ENCODE measurements at regions not wholly inside any gene's neighbourhood (a gene's known extent, or its start where the extent isn't known, plus 50 kb on each side); places are given as distances from the start of the nearest gene placed in this dataset.

GRCh38 chr3:34276342-34276741, 477.9 kb downstream of the PDCD6IP start:
- Histone ChIP-seq H3K9me3 (ENCODE audit: control insufficient read depth, low read length) (peaks cover 4% of the 10 kb centered on the region), H3K27me3 (ENCODE audit: control insufficient read depth in 1 of 2, insufficient read depth in 1 of 2, low read length in 2 of 2) (peaks cover 3 to 4% of the 10 kb centered on the region in 2 experiments), H4K91ac (ENCODE audit: low read length) (no peak overlapping the region), H3K14ac (ENCODE audit: low read length in 2 of 2) (no peak overlapping the region), H3K4me2 (ENCODE audit: low read length, poor library complexity, severe bottlenecking) (no peak overlapping the region), H3K36me3 (ENCODE audit: control insufficient read depth in 1 of 2, insufficient read depth in 2 of 2, low read depth in 1 of 2, low read length in 2 of 2) (no peaks in the 10 kb centered on the region), H4K8ac (ENCODE audit: low read length) (no peak overlapping the region), H3K79me1 (replicated peaks; ENCODE audit: low read length, poor library complexity, severe bottlenecking) (no peaks in the 10 kb centered on the region), H3K4me1 (ENCODE audit: control insufficient read depth, insufficient read depth, low read depth, low read length) (no peaks in the 10 kb centered on the region), H2AK5ac (ENCODE audit: low read length, severe bottlenecking) (no peak overlapping the region), H3K4ac (ENCODE audit: low read depth in 1 of 2, low read length in 2 of 2) (no peak overlapping the region), H2AFZ (ENCODE audit: low read depth, low read length) (no peak overlapping the region), H3K9ac (ENCODE audit: low read length) (no peak overlapping the region), H2BK5ac (ENCODE audit: low read depth, low read length, poor library complexity, severe bottlenecking) (no peak overlapping the region), H3K4me3 (ENCODE audit: insufficient read depth in 1 of 2, low read depth in 1 of 2, low read length in 2 of 2) (no peak overlapping the region), H3K18ac (ENCODE audit: low read depth in 1 of 2, low read length in 2 of 2) (no peak overlapping the region), H3K27ac (ENCODE audit: low read length, poor library complexity, severe bottlenecking) (no peak overlapping the region), H2BK120ac (ENCODE audit: low read depth, low read length) (no peak overlapping the region), H2BK12ac (ENCODE audit: low read length in 2 of 2) (no peak overlapping the region), H3K23ac (ENCODE audit: low read length in 2 of 2) (no peak overlapping the region), H2BK15ac (ENCODE audit: low read depth, poor library complexity, severe bottlenecking) (no peak overlapping the region)
- DNase-seq: no peak

- Histone ChIP-seq H3K14ac (ENCODE audit: low read length in 2 of 2) (no peak overlapping the region), H3K36me3 (ENCODE audit: control insufficient read depth in 1 of 2, insufficient read depth in 2 of 2, low read depth in 1 of 2, low read length in 2 of 2) (no peaks in the 10 kb centered on the region), H3K9me3 (ENCODE audit: control insufficient read depth, low read length) (peaks cover 3% of the 10 kb centered on the region), H3K18ac (ENCODE audit: low read depth in 1 of 2, low read length in 2 of 2) (no peak overlapping the region), H3K4me3 (ENCODE audit: insufficient read depth in 1 of 2, low read depth in 1 of 2, low read length in 2 of 2) (no peak overlapping the region), H2BK12ac (ENCODE audit: low read length in 2 of 2) (no peak overlapping the region), H3K27ac (ENCODE audit: low read length, poor library complexity, severe bottlenecking) (no peak overlapping the region), H2BK5ac (ENCODE audit: low read depth, low read length, poor library complexity, severe bottlenecking) (no peak overlapping the region), H2BK120ac (ENCODE audit: low read depth, low read length) (no peak overlapping the region), H3K4me2 (ENCODE audit: low read length, poor library complexity, severe bottlenecking) (no peak overlapping the region), H3K27me3 (ENCODE audit: control insufficient read depth in 1 of 2, insufficient read depth in 1 of 2, low read length in 2 of 2) (peaks cover 3 to 4% of the 10 kb centered on the region in 2 experiments), H2BK15ac (ENCODE audit: low read depth, poor library complexity, severe bottlenecking) (no peak overlapping the region), H4K91ac (ENCODE audit: low read length) (no peak overlapping the region), H4K8ac (ENCODE audit: low read length) (no peak overlapping the region), H3K79me1 (replicated peaks; ENCODE audit: low read length, poor library complexity, severe bottlenecking) (no peaks in the 10 kb centered on the region), H3K23ac (ENCODE audit: low read length in 2 of 2) (no peak overlapping the region), H3K4me1 (ENCODE audit: control insufficient read depth, insufficient read depth, low read depth, low read length) (no peaks in the 10 kb centered on the region), H3K9ac (ENCODE audit: low read length) (no peak overlapping the region), H3K4ac (ENCODE audit: low read depth in 1 of 2, low read length in 2 of 2) (no peak overlapping the region), H2AFZ (ENCODE audit: low read depth, low read length) (no peak overlapping the region), H2AK5ac (ENCODE audit: low read length, severe bottlenecking) (no peak overlapping the region)
- WGBS: no CpG with 5 or more reads among the region's 2 CpGs
- no peak for DNase-seq
Measured at GRCh38 chr3:34277110-34277509, 478.7 kb downstream of the PDCD6IP start.

GRCh38 chr3:34279901-34280300, 481.5 kb downstream of the PDCD6IP start:
- no peak overlapping the region for H2BK15ac ChIP-seq (ENCODE audit: low read depth, poor library complexity, severe bottlenecking)
- no peaks in the 10 kb centered on the region for H3K79me1 ChIP-seq (replicated peaks; ENCODE audit: low read length, poor library complexity, severe bottlenecking)
- no peak for DNase-seq
- H3K4me3 ChIP-seq (ENCODE audit: insufficient read depth in 1 of 2, low read depth in 1 of 2, low read length in 2 of 2): no peak overlapping the region
- H3K27ac ChIP-seq (ENCODE audit: low read length, poor library complexity, severe bottlenecking): no peak overlapping the region
- no peak overlapping the region for H3K18ac ChIP-seq (ENCODE audit: low read depth in 1 of 2, low read length in 2 of 2)
- H3K9me3 ChIP-seq (ENCODE audit: control insufficient read depth, low read length): no peaks in the 10 kb centered on the region
- H2AFZ ChIP-seq (ENCODE audit: low read depth, low read length): no peak overlapping the region
- H3K4me2 ChIP-seq (ENCODE audit: low read length, poor library complexity, severe bottlenecking): no peak overlapping the region
- H3K4ac ChIP-seq (ENCODE audit: low read depth in 1 of 2, low read length in 2 of 2): no peak overlapping the region
- H2BK120ac ChIP-seq (ENCODE audit: low read depth, low read length): no peak overlapping the region
- no peak overlapping the region for H4K91ac ChIP-seq (ENCODE audit: low read length)
- no peak overlapping the region for H3K23ac ChIP-seq (ENCODE audit: low read length in 2 of 2)
- WGBS: no CpG with 5 or more reads among the region's 2 CpGs
- H3K14ac ChIP-seq (ENCODE audit: low read length in 2 of 2): no peak overlapping the region
- H3K36me3 ChIP-seq (ENCODE audit: control insufficient read depth in 1 of 2, insufficient read depth in 2 of 2, low read depth in 1 of 2, low read length in 2 of 2): no peaks in the 10 kb centered on the region
- H2BK12ac ChIP-seq (ENCODE audit: low read length in 2 of 2): no peak overlapping the region
- H3K9ac ChIP-seq (ENCODE audit: low read length): no peak overlapping the region
- no peaks in the 10 kb centered on the region for H3K4me1 ChIP-seq (ENCODE audit: control insufficient read depth, insufficient read depth, low read depth, low read length)
- peaks cover 0 to 3% of the 10 kb centered on the region in 2 experiments for H3K27me3 ChIP-seq (ENCODE audit: control insufficient read depth in 1 of 2, insufficient read depth in 1 of 2, low read length in 2 of 2)
- H2AK5ac ChIP-seq (ENCODE audit: low read length, severe bottlenecking): no peak overlapping the region
- H2BK5ac ChIP-seq (ENCODE audit: low read depth, low read length, poor library complexity, severe bottlenecking): no peak overlapping the region
- no peak overlapping the region for H4K8ac ChIP-seq (ENCODE audit: low read length)

GRCh38 chr3:34283751-34284150, 485.3 kb downstream of the PDCD6IP start:
- H2BK12ac ChIP-seq (ENCODE audit: low read length in 2 of 2): no peak overlapping the region
- H3K18ac ChIP-seq (ENCODE audit: low read depth in 1 of 2, low read length in 2 of 2): no peak overlapping the region
- H3K27me3 ChIP-seq (ENCODE audit: control insufficient read depth in 1 of 2, insufficient read depth in 1 of 2, low read length in 2 of 2): no peaks in the 10 kb centered on the region
- H3K4me3 ChIP-seq (ENCODE audit: insufficient read depth in 1 of 2, low read depth in 1 of 2, low read length in 2 of 2): no peak overlapping the region
- no peaks in the 10 kb centered on the region for H3K4me1 ChIP-seq (ENCODE audit: control insufficient read depth, insufficient read depth, low read depth, low read length)
- no peaks in the 10 kb centered on the region for H3K9me3 ChIP-seq (ENCODE audit: control insufficient read depth, low read length)
- H2BK120ac ChIP-seq (ENCODE audit: low read depth, low read length): no peak overlapping the region
- H3K27ac ChIP-seq (ENCODE audit: low read length, poor library complexity, severe bottlenecking): no peak overlapping the region
- H4K91ac ChIP-seq (ENCODE audit: low read length): no peak overlapping the region
- no peak overlapping the region for H4K8ac ChIP-seq (ENCODE audit: low read length)
- H3K14ac ChIP-seq (ENCODE audit: low read length in 2 of 2): no peak overlapping the region
- H3K4me2 ChIP-seq (ENCODE audit: low read length, poor library complexity, severe bottlenecking): no peak overlapping the region
- no peak overlapping the region for H3K4ac ChIP-seq (ENCODE audit: low read depth in 1 of 2, low read length in 2 of 2)
- no peaks in the 10 kb centered on the region for H3K79me1 ChIP-seq (replicated peaks; ENCODE audit: low read length, poor library complexity, severe bottlenecking)
- no peak overlapping the region for H3K9ac ChIP-seq (ENCODE audit: low read length)
- 38% methylated on average over 2 of the region's 3 CpGs for WGBS
- H2AFZ ChIP-seq (ENCODE audit: low read depth, low read length): no peak overlapping the region
- no peak overlapping the region for H2BK15ac ChIP-seq (ENCODE audit: low read depth, poor library complexity, severe bottlenecking)
- H3K36me3 ChIP-seq (ENCODE audit: control insufficient read depth in 1 of 2, insufficient read depth in 2 of 2, low read depth in 1 of 2, low read length in 2 of 2): no peaks in the 10 kb centered on the region
- DNase-seq: no peak
- no peak overlapping the region for H2BK5ac ChIP-seq (ENCODE audit: low read depth, low read length, poor library complexity, severe bottlenecking)
- no peak overlapping the region for H3K23ac ChIP-seq (ENCODE audit: low read length in 2 of 2)
- no peak overlapping the region for H2AK5ac ChIP-seq (ENCODE audit: low read length, severe bottlenecking)

All from mesenchymal stem cell (in vitro differentiated cells and primary cell).